ENCODE measurements at regions not wholly inside any gene's neighbourhood (a gene's known extent, or its start where the extent isn't known, plus 50 kb on each side); places are given as distances from the start of the nearest gene placed in this dataset.

- TF ChIP-seq EZH2 (IDR thresholded peaks at IDR 0.05; ENCODE audit: borderline replicate concordance) (no peak), CTCF (IDR thresholded peaks at IDR 0.05; ENCODE audit: poor library complexity) (no peak), EZH2phosphoT487 (IDR thresholded peaks at IDR 0.05; ENCODE audit: low read depth, severe bottlenecking, unreplicated experiment) (no peak)
These were observed 300.3 kb upstream of the B3GALT2 start for GRCh38 chr1:193486671-193487229.
